ENCODE measurements at regions not wholly inside any gene's neighbourhood (a gene's known extent, or its start where the extent isn't known, plus 50 kb on each side); places are given as distances from the start of the nearest gene placed in this dataset.

GRCh38 chr2:39530411-39530866 is 93.4 kb upstream of the MAP4K3 start:
- Histone ChIP-seq H3K27me3 (ENCODE audit: control insufficient read depth in 4 of 4, insufficient read depth in 4 of 4, low read length in 3 of 4) (no peaks in the 10 kb centered on the region), H3K9me3 (ENCODE audit: control insufficient read depth in 4 of 4, low read length in 3 of 4) (no peaks in the 10 kb centered on the region), H3K36me3 (ENCODE audit: control insufficient read depth in 4 of 4, insufficient read depth in 3 of 4, low read depth in 1 of 4, low read length in 3 of 4) (no peaks in the 10 kb centered on the region), H3K4me1 (ENCODE audit: control insufficient read depth in 4 of 4, insufficient read depth in 4 of 4, low read length in 3 of 4) (peaks cover 0 to 3% (median under 1%) of the 10 kb centered on the region in 4 donors), H3K9ac (ENCODE audit: low read depth in 1 of 2, low read length in 2 of 2) (no peak overlapping the region), H3K4me3 (ENCODE audit: low read depth in 1 of 3, low read length in 3 of 3) (no peak overlapping the region), H3K27ac (ENCODE audit: low read depth in 1 of 2, low read length in 2 of 2) (no peak overlapping the region)
- WGBS, result 61% methylated on average over 1 of the region's 1 CpG
- TF ChIP-seq RXRA (IDR thresholded peaks at IDR 0.05) (no peak), RAD21 (IDR thresholded peaks at IDR 0.05) (peak in 1 of 2 donors; percentile 47)
- DNase-seq (ENCODE audit: low spot score), result no peak

GRCh38 chr2:39531220-39531777 is 94.2 kb upstream of the MAP4K3 start:
- Histone ChIP-seq H3K36me3 (ENCODE audit: control insufficient read depth in 4 of 4, insufficient read depth in 3 of 4, low read depth in 1 of 4, low read length in 3 of 4) (no peaks in the 10 kb centered on the region), H3K4me1 (ENCODE audit: control insufficient read depth in 4 of 4, insufficient read depth in 4 of 4, low read length in 3 of 4) (no peaks in the 10 kb centered on the region), H3K4me3 (ENCODE audit: low read depth in 1 of 3, low read length in 3 of 3) (no peak overlapping the region), H3K27ac (ENCODE audit: low read depth in 1 of 2, low read length in 2 of 2) (no peak overlapping the region), H3K27me3 (ENCODE audit: control insufficient read depth in 4 of 4, insufficient read depth in 4 of 4, low read length in 3 of 4) (no peaks in the 10 kb centered on the region), H3K9ac (ENCODE audit: low read depth in 1 of 2, low read length in 2 of 2) (no peak overlapping the region), H3K9me3 (ENCODE audit: control insufficient read depth in 4 of 4, low read length in 3 of 4) (no peaks in the 10 kb centered on the region)
- WGBS, result 81% methylated on average over 7 of the region's 7 CpGs
- TF ChIP-seq REST (IDR thresholded peaks at IDR 0.05), result no peak
- no peak for TF ChIP-seq JUND (IDR thresholded peaks at IDR 0.05)
- TF ChIP-seq HNF4A (conservative IDR thresholded peaks at IDR 0.05), result no peak
- TF ChIP-seq, protein P1, sequence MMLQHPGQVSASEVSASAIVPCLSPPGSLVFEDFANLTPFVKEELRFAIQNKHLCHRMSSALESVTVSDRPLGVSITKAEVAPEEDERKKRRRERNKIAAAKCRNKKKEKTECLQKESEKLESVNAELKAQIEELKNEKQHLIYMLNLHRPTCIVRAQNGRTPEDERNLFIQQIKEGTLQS (IDR thresholded peaks at IDR 0.05), result no peak
- TF ChIP-seq TAF1 (conservative IDR thresholded peaks at IDR 0.05), result no peak
- TF ChIP-seq FOXA2 (IDR thresholded peaks at IDR 0.05), result no peak
- no peak for TF ChIP-seq SP1 (IDR thresholded peaks at IDR 0.05)
- TF ChIP-seq, protein P2, sequence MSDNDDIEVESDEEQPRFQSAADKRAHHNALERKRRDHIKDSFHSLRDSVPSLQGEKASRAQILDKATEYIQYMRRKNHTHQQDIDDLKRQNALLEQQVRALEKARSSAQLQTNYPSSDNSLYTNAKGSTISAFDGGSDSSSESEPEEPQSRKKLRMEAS (IDR thresholded peaks at IDR 0.05), result no peak
- TF ChIP-seq YY1 (IDR thresholded peaks at IDR 0.05), result no peak
- TF ChIP-seq NR2F2 (IDR thresholded peaks at IDR 0.05), result no peak
- TF ChIP-seq FOXA1 (IDR thresholded peaks at IDR 0.05), result no peak
- TF ChIP-seq RXRA (IDR thresholded peaks at IDR 0.05), result no peak
- TF ChIP-seq RAD21 (IDR thresholded peaks at IDR 0.05), result no peak
- no peak for TF ChIP-seq CTCF (IDR thresholded peaks at IDR 0.05; ENCODE audit: low read depth, low read length, missing input control)
- no peak for TF ChIP-seq GABPA (IDR thresholded peaks at IDR 0.05 in 1 of 2, conservative IDR thresholded peaks at IDR 0.05 in 1 of 2)
- no peak for TF ChIP-seq EGR1 (IDR thresholded peaks at IDR 0.05; ENCODE audit: low read depth in 2 of 2)
- TF ChIP-seq, protein P3, sequence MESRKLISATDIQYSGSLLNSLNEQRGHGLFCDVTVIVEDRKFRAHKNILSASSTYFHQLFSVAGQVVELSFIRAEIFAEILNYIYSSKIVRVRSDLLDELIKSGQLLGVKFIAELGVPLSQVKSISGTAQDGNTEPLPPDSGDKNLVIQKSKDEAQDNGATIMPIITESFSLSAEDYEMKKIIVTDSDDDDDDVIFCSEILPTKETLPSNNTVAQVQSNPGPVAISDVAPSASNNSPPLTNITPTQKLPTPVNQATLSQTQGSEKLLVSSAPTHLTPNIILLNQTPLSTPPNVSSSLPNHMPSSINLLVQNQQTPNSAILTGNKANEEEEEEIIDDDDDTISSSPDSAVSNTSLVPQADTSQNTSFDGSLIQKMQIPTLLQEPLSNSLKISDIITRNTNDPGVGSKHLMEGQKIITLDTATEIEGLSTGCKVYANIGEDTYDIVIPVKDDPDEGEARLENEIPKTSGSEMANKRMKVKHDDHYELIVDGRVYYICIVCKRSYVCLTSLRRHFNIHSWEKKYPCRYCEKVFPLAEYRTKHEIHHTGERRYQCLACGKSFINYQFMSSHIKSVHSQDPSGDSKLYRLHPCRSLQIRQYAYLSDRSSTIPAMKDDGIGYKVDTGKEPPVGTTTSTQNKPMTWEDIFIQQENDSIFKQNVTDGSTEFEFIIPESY (IDR thresholded peaks at IDR 0.05), result no peak
- no peak for TF ChIP-seq HNF4G (IDR thresholded peaks at IDR 0.05)
- no peak for DNase-seq (ENCODE audit: low spot score)
